ENCODE measurements at regions not wholly inside any gene's neighbourhood (a gene's known extent, or its start where the extent isn't known, plus 50 kb on each side); places are given as distances from the start of the nearest gene placed in this dataset.
"Not testable (repeated sequence)": the region's sequence is repeated elsewhere in the genome, so short reads cannot be mapped to it uniquely, and the experiment has no call there.

GRCh38 chr5:77909237-77909636 lies 133.1 kb upstream of the TBCA start:
- DNase-seq = no peak

- DNase-seq = no peak
Measured at GRCh38 chr5:77908787-77909186, 132.6 kb upstream of the TBCA start.

- DNase-seq = no peak
Measured at GRCh38 chr5:77907786-77908185, 131.6 kb upstream of the TBCA start.

- no peak for DNase-seq
Measured at GRCh38 chr5:77906806-77907205, 130.7 kb upstream of the TBCA start.

- DNase-seq = no peak
Measured at GRCh38 chr5:77904362-77904761, 128.2 kb upstream of the TBCA start.

GRCh38 chr5:77900691-77901090 lies 124.6 kb upstream of the TBCA start:
- DNase-seq = no peak

GRCh38 chr5:77898385-77898784 lies 122.2 kb upstream of the TBCA start:
- no peak for DNase-seq

GRCh38 chr5:77896338-77896737 lies 120.2 kb upstream of the TBCA start:
- no peak for DNase-seq

GRCh38 chr5:77894103-77894502 lies 118.0 kb upstream of the TBCA start:
- not testable (repeated sequence) for DNase-seq

- peak; percentile 30 for DNase-seq
Measured at GRCh38 chr5:77893225-77893860, 117.2 kb upstream of the TBCA start.

- no peak for DNase-seq
Measured at GRCh38 chr5:77892061-77893010, 116.2 kb upstream of the TBCA start.

GRCh38 chr5:77885519-77885918 lies 109.4 kb upstream of the TBCA start:
- DNase-seq = no peak

- no peak for DNase-seq
Measured at GRCh38 chr5:77882670-77883257, 106.6 kb upstream of the TBCA start.

- DNase-seq = no peak
Measured at GRCh38 chr5:77881528-77881927, 105.4 kb upstream of the TBCA start.

- DNase-seq = no peak
Measured at GRCh38 chr5:77877516-77878355, 101.6 kb upstream of the TBCA start.

- DNase-seq = no peak
Measured at GRCh38 chr5:77876862-77877502, 100.8 kb upstream of the TBCA start.

GRCh38 chr5:77876316-77876715 lies 100.2 kb upstream of the TBCA start:
- no peak for DNase-seq

- DNase-seq = no peak
Measured at GRCh38 chr5:77874691-77875090, 98.6 kb upstream of the TBCA start.

- no peak for DNase-seq
Measured at GRCh38 chr5:77873239-77873638, 97.1 kb upstream of the TBCA start.

- no peak for DNase-seq
Measured at GRCh38 chr5:77871946-77872345, 95.8 kb upstream of the TBCA start.

GRCh38 chr5:77871016-77871415 lies 94.9 kb upstream of the TBCA start:
- no peak for DNase-seq

Data from tongue (tissue), 1 donor.